HEK293 (cell line): ENCODE measurements at regions not wholly inside any gene's neighbourhood (a gene's known extent, or its start where the extent isn't known, plus 50 kb on each side); places are given as distances from the start of the nearest gene placed in this dataset.

Experiments
- CTCF ChIA-PET: fragments of 350-600 bp; formaldehyde crosslinking; extraction: SDS; loops from one replicate; lab custom pipeline; 2021; ENCODE audit warnings: antibody characterized with exemption; lab: Yijun Ruan, JAX
- POLR2A ChIA-PET: fragments of 300-600 bp; formaldehyde crosslinking; extraction: SDS; loops from one replicate; lab custom pipeline; 2020; ENCODE audit warnings: antibody characterized with exemption, inconsistent platforms; lab: Yijun Ruan, JAX
- H3K27ac ChIP-seq: fragments of 200-500 bp; sonication (Bioruptor generic); 2 replicates; pipeline ENCODE4 v1.5.1; 2014; ENCODE audit warnings: low read depth, low read length, control low read depth, inconsistent platforms; ENCODE audit errors: extremely low read depth
- H3K36me3 ChIP-seq, 2 experiments: fragments of 200-500 bp in 1 of 2; sonication (Bioruptor generic) in 1 of 2; 1 replicate in 1 of 2; 2 replicates in 1 of 2; pipeline ENCODE4 v1.5.1; 2014 to 2017; ENCODE audit warnings: inconsistent platforms in 2 of 2, low read length in 2 of 2; ENCODE audit not compliant: control insufficient read depth in 2 of 2, insufficient read depth in 1 of 2
- H3K4me1 ChIP-seq: fragments of 200-500 bp; sonication (Bioruptor generic); 2 replicates; pipeline ENCODE4 v1.5.1; 2014; ENCODE audit warnings: mild to moderate bottlenecking, low read length, inconsistent platforms; ENCODE audit not compliant: control insufficient read depth, insufficient read depth
- H3K4me3 ChIP-seq: 2 replicates; pipeline ENCODE4 v1.5.1; 2011; ENCODE audit warnings: low read depth, mild to moderate bottlenecking, control low read depth, low read length, moderate library complexity
- H3K9me3 ChIP-seq: fragments of 200-500 bp; sonication (Bioruptor generic); 2 replicates; pipeline ENCODE4 v1.5.1; 2014; ENCODE audit warnings: low read depth, low read length, inconsistent platforms; ENCODE audit not compliant: control insufficient read depth, insufficient read depth
- KLF9 ChIP-seq: fragments of 450-650 bp; formaldehyde crosslinking; IDR thresholded peaks from 2 replicates; pipeline ENCODE4 v1.5.1; 2016; ENCODE audit warnings: missing biosample characterization, missing genetic modification characterization, low read depth
- MEIS1 ChIP-seq: sonication (generic); formaldehyde crosslinking; IDR thresholded peaks from 2 replicates; pipeline ENCODE4 v1.8.1; 2022; ENCODE audit warnings: missing genetic modification reagents, mild to moderate bottlenecking, borderline replicate concordance
- PATZ1 ChIP-seq: fragments of 450-650 bp; formaldehyde crosslinking; IDR thresholded peaks from 2 replicates; pipeline ENCODE4 v1.5.1; 2016; ENCODE audit warnings: missing biosample characterization, missing genetic modification characterization
- SCRT1 ChIP-seq: fragments of 450-650 bp; formaldehyde crosslinking; IDR thresholded peaks from 2 replicates; pipeline ENCODE4 v1.5.1; 2016; ENCODE audit warnings: missing biosample characterization, missing genetic modification characterization, borderline replicate concordance
- SCRT2 ChIP-seq: fragments of 450-650 bp; formaldehyde crosslinking; IDR thresholded peaks from 2 replicates; pipeline ENCODE4 v1.5.1; 2016; ENCODE audit warnings: missing biosample characterization, missing genetic modification characterization
- TRIM28 ChIP-seq: IDR thresholded peaks from 2 replicates; pipeline ENCODE4 v1.6.1; 2011; ENCODE audit warnings: low read length, control low read depth, borderline replicate concordance
- ZBTB1 ChIP-seq: fragments of 450-650 bp; formaldehyde crosslinking; IDR thresholded peaks from 2 replicates; pipeline ENCODE4 v1.5.1; 2016; ENCODE audit warnings: missing biosample characterization, missing genetic modification characterization
- ZBTB7A ChIP-seq: fragments of 450-650 bp; formaldehyde crosslinking; IDR thresholded peaks from 2 replicates; pipeline ENCODE4 v1.5.1; 2016; ENCODE audit warnings: low read depth, missing biosample characterization, missing genetic modification characterization
- ZEB2 ChIP-seq: fragments of 450-650 bp; formaldehyde crosslinking; IDR thresholded peaks from 2 replicates; pipeline ENCODE4 v1.5.1; 2016; ENCODE audit warnings: missing biosample characterization, missing genetic modification characterization
- ZFHX2 ChIP-seq: fragments of 450-650 bp; formaldehyde crosslinking; conservative IDR thresholded peaks from 2 replicates; pipeline ENCODE4 v1.5.1; 2016; ENCODE audit warnings: missing biosample characterization, missing genetic modification characterization
- ZNF132 ChIP-seq: fragments of 450-650 bp; formaldehyde crosslinking; IDR thresholded peaks from 2 replicates; pipeline ENCODE4 v1.5.1; 2017; ENCODE audit warnings: missing biosample characterization, missing genetic modification characterization, borderline replicate concordance
- ZNF140 ChIP-seq: fragments of 450-650 bp; formaldehyde crosslinking; IDR thresholded peaks from 2 replicates; pipeline ENCODE4 v1.5.1; 2016; ENCODE audit warnings: missing biosample characterization, missing genetic modification characterization
- ZNF175 ChIP-seq: fragments of 450-650 bp; formaldehyde crosslinking; IDR thresholded peaks from 2 replicates; pipeline ENCODE4 v1.5.1; 2016; ENCODE audit warnings: missing biosample characterization, missing genetic modification characterization
- ZNF221 ChIP-seq: fragments of 450-650 bp; formaldehyde crosslinking; IDR thresholded peaks from 2 replicates; pipeline ENCODE4 v1.5.1; 2017; ENCODE audit warnings: missing biosample characterization, missing genetic modification characterization, borderline replicate concordance
- ZNF223 ChIP-seq: fragments of 450-650 bp; formaldehyde crosslinking; IDR thresholded peaks from 2 replicates; pipeline ENCODE4 v1.5.1; 2016; ENCODE audit warnings: missing biosample characterization, missing genetic modification characterization
- ZNF23 ChIP-seq: fragments of 450-650 bp; formaldehyde crosslinking; IDR thresholded peaks from 2 replicates; pipeline ENCODE4 v1.5.1; 2016; ENCODE audit warnings: missing biosample characterization, missing genetic modification characterization, borderline replicate concordance
- ZNF302 ChIP-seq: fragments of 450-650 bp; formaldehyde crosslinking; IDR thresholded peaks from 2 replicates; pipeline ENCODE4 v1.5.1; 2016; ENCODE audit warnings: missing biosample characterization, missing genetic modification characterization, low read depth
- ZNF350 ChIP-seq: fragments of 450-650 bp; formaldehyde crosslinking; IDR thresholded peaks from 2 replicates; pipeline ENCODE4 v1.5.0; 2017; ENCODE audit warnings: missing biosample characterization, mild to moderate bottlenecking, missing genetic modification characterization
- ZNF548 ChIP-seq: fragments of 450-650 bp; formaldehyde crosslinking; IDR thresholded peaks from 2 replicates; pipeline ENCODE4 v1.5.1; 2016; ENCODE audit warnings: missing biosample characterization, missing genetic modification characterization
- ZNF600 ChIP-seq: fragments of 450-650 bp; formaldehyde crosslinking; IDR thresholded peaks from 2 replicates; pipeline ENCODE4 v1.5.1; 2016; ENCODE audit warnings: missing biosample characterization, missing genetic modification characterization
- ZNF621 ChIP-seq: fragments of 450-650 bp; formaldehyde crosslinking; IDR thresholded peaks from 2 replicates; pipeline ENCODE4 v1.5.1; 2017; ENCODE audit warnings: missing biosample characterization, missing genetic modification characterization
- ZNF670 ChIP-seq: fragments of 450-650 bp; formaldehyde crosslinking; IDR thresholded peaks from 2 replicates; pipeline ENCODE4 v1.5.1; 2016; ENCODE audit warnings: missing biosample characterization, missing genetic modification characterization, low read depth
- ZNF677 ChIP-seq: fragments of 450-650 bp; IDR thresholded peaks from 2 replicates; pipeline ENCODE4 v1.5.0; 2018; ENCODE audit warnings: missing biosample characterization, mild to moderate bottlenecking, missing genetic modification characterization, moderate library complexity
- ZNF76 ChIP-seq: fragments of 450-650 bp; formaldehyde crosslinking; IDR thresholded peaks from 2 replicates; pipeline ENCODE4; 2016; ENCODE audit warnings: low read depth, missing biosample characterization, missing genetic modification characterization, borderline replicate concordance
- ZNF830 ChIP-seq: fragments of 450-650 bp; IDR thresholded peaks from 2 replicates; pipeline ENCODE4 v1.5.0; 2018; ENCODE audit warnings: missing biosample characterization, missing genetic modification characterization, low read depth, mild to moderate bottlenecking, moderate library complexity
- TF ChIP-seq, protein P1 (sequence below): fragments of 450-650 bp; formaldehyde crosslinking; IDR thresholded peaks from 2 replicates; pipeline ENCODE4 v1.5.1; 2016; ENCODE audit warnings: missing biosample characterization, missing genetic modification characterization
- TF ChIP-seq, protein P2 (sequence below): fragments of 450-650 bp; formaldehyde crosslinking; IDR thresholded peaks from 2 replicates; pipeline ENCODE4 v1.5.1; 2016; ENCODE audit warnings: missing biosample characterization, missing genetic modification characterization
- TF ChIP-seq, protein P3 (sequence below): fragments of 450-650 bp; formaldehyde crosslinking; IDR thresholded peaks from 2 replicates; pipeline ENCODE4 v1.5.1; 2016; ENCODE audit warnings: missing biosample characterization, missing genetic modification characterization

- TF ChIP-seq ZNF548: no peak
- no peak for TF ChIP-seq ZNF302
- TF ChIP-seq ZNF350 (tag by site-specific recombination): no peak
- TF ChIP-seq ZNF621: no peak
- TF ChIP-seq ZEB2 (tag by site-specific recombination): no peak
- no peak for TF ChIP-seq ZBTB7A (tag by site-specific recombination)
Observed at GRCh38 chr7:128165927-128166420, 75.1 kb upstream of the LEP start (continued).

DNA sequence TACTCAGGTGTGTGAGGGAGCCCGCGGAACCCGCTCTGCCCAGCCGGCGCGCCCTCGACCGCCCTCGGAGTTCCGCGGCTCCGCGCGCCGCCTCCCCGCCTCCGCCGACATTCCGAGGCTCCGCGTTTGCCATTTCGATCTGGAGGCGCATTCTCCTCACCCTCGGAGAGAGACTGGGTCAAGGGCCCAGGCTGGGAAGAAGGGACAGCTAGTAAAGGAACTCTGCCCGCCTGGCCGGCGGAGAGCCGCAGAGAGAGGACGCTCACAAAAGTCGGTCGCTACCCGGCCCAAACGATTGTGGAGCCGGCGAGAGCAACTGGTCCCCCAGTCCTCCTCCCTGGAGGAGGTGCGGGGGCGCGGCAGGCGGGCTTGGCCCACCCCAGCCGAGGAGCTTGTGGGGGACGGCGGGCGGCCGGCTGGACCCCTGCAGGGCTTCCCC is 74.5 kb upstream of the LEP start:
- no peaks in the 10 kb centered on the region for H3K36me3 ChIP-seq
- H3K4me1 ChIP-seq: peaks cover 3% of the 10 kb centered on the region; the same call in 1 of the 2 replicates
- ChIA-PET CTCF (interaction anchor here (0.6 kb wide), 1 partner anchor 39 kb away, joined by 3 read pairs; no protein-coding TSS in a partner anchor), POLR2A (no interaction called here)
- peak overlapping the region; percentile 56 for H3K4me3 ChIP-seq
- H3K9me3 ChIP-seq: no peaks in the 10 kb centered on the region
- peak overlapping the region; percentile 5; the same call in 1 of the 2 replicates for H3K27ac ChIP-seq
- TF ChIP-seq ZBTB1 (tag by site-specific recombination): no peak
- no peak for TF ChIP-seq ZNF221 (tag by site-specific recombination)
- peak; percentile 46 for TF ChIP-seq ZFHX2
- TF ChIP-seq ZNF76 (tag by site-specific recombination): no peak
- no peak for TF ChIP-seq ZNF132 (tag by site-specific recombination)
- TF ChIP-seq ZNF670 (tag by site-specific recombination): no peak
- TF ChIP-seq PATZ1 (tag by site-specific recombination): no peak
- TF ChIP-seq ZNF175 (tag by site-specific recombination): no peak
- TF ChIP-seq SCRT1 (tag by site-specific recombination): peak; percentile 73
- TF ChIP-seq ZNF23 (tag by site-specific recombination): no peak
- peak; percentile 97 for TF ChIP-seq SCRT2
- no peak for TF ChIP-seq ZNF677 (tag by site-specific recombination)
- TF ChIP-seq ZNF600 (tag by site-specific recombination): peak; percentile 34; the same call in 1 of the 2 replicates
- no peak for TF ChIP-seq MEIS1 (CRISPR knock-in tag)
- TF ChIP-seq ZNF223: no peak
- no peak for TF ChIP-seq ZNF140 (tag by site-specific recombination)
- TF ChIP-seq, protein P1, sequence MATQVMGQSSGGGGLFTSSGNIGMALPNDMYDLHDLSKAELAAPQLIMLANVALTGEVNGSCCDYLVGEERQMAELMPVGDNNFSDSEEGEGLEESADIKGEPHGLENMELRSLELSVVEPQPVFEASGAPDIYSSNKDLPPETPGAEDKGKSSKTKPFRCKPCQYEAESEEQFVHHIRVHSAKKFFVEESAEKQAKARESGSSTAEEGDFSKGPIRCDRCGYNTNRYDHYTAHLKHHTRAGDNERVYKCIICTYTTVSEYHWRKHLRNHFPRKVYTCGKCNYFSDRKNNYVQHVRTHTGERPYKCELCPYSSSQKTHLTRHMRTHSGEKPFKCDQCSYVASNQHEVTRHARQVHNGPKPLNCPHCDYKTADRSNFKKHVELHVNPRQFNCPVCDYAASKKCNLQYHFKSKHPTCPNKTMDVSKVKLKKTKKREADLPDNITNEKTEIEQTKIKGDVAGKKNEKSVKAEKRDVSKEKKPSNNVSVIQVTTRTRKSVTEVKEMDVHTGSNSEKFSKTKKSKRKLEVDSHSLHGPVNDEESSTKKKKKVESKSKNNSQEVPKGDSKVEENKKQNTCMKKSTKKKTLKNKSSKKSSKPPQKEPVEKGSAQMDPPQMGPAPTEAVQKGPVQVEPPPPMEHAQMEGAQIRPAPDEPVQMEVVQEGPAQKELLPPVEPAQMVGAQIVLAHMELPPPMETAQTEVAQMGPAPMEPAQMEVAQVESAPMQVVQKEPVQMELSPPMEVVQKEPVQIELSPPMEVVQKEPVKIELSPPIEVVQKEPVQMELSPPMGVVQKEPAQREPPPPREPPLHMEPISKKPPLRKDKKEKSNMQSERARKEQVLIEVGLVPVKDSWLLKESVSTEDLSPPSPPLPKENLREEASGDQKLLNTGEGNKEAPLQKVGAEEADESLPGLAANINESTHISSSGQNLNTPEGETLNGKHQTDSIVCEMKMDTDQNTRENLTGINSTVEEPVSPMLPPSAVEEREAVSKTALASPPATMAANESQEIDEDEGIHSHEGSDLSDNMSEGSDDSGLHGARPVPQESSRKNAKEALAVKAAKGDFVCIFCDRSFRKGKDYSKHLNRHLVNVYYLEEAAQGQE (tag by site-specific recombination): no peak
- TF ChIP-seq, protein P2, sequence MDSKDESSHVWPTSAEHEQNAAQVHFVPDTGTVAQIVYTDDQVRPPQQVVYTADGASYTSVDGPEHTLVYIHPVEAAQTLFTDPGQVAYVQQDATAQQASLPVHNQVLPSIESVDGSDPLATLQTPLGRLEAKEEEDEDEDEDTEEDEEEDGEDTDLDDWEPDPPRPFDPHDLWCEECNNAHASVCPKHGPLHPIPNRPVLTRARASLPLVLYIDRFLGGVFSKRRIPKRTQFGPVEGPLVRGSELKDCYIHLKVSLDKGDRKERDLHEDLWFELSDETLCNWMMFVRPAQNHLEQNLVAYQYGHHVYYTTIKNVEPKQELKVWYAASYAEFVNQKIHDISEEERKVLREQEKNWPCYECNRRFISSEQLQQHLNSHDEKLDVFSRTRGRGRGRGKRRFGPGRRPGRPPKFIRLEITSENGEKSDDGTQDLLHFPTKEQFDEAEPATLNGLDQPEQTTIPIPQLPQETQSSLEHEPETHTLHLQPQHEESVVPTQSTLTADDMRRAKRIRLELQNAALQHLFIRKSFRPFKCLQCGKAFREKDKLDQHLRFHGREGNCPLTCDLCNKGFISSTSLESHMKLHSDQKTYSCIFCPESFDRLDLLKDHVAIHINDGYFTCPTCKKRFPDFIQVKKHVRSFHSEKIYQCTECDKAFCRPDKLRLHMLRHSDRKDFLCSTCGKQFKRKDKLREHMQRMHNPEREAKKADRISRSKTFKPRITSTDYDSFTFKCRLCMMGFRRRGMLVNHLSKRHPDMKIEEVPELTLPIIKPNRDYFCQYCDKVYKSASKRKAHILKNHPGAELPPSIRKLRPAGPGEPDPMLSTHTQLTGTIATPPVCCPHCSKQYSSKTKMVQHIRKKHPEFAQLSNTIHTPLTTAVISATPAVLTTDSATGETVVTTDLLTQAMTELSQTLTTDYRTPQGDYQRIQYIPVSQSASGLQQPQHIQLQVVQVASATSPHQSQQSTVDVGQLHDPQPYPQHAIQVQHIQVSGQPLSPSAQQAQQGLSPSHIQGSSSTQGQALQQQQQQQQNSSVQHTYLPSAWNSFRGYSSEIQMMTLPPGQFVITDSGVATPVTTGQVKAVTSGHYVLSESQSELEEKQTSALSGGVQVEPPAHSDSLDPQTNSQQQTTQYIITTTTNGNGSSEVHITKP (tag by site-specific recombination): peak; percentile 52
- TF ChIP-seq TRIM28: no peak
- no peak for TF ChIP-seq ZNF830 (tag by site-specific recombination)
- TF ChIP-seq, protein P3, sequence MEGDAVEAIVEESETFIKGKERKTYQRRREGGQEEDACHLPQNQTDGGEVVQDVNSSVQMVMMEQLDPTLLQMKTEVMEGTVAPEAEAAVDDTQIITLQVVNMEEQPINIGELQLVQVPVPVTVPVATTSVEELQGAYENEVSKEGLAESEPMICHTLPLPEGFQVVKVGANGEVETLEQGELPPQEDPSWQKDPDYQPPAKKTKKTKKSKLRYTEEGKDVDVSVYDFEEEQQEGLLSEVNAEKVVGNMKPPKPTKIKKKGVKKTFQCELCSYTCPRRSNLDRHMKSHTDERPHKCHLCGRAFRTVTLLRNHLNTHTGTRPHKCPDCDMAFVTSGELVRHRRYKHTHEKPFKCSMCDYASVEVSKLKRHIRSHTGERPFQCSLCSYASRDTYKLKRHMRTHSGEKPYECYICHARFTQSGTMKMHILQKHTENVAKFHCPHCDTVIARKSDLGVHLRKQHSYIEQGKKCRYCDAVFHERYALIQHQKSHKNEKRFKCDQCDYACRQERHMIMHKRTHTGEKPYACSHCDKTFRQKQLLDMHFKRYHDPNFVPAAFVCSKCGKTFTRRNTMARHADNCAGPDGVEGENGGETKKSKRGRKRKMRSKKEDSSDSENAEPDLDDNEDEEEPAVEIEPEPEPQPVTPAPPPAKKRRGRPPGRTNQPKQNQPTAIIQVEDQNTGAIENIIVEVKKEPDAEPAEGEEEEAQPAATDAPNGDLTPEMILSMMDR (tag by site-specific recombination): no peak
- TF ChIP-seq KLF9: no peak
